ENCODE measurements at regions not wholly inside any gene's neighbourhood (a gene's known extent, or its start where the extent isn't known, plus 50 kb on each side); places are given as distances from the start of the nearest gene placed in this dataset.

GRCh38 chr18:39845631-39846030, 2109.4 kb upstream of the PIK3C3 start (continued):
- no peak for TF ChIP-seq BCL3 (IDR thresholded peaks at IDR 0.05; ENCODE audit: borderline replicate concordance, insufficient read depth, low read depth, low read length, poor library complexity, severe bottlenecking)

GRCh38 chr18:39845106-39845505, 2109.9 kb upstream of the PIK3C3 start:
- Histone ChIP-seq H3K36me3 (ENCODE audit: control insufficient read depth in 2 of 2, insufficient read depth in 2 of 2, low read length in 1 of 2) (no peaks in the 10 kb centered on the region), H3K4me1 (ENCODE audit: control insufficient read depth, insufficient read depth, low read length) (no peaks in the 10 kb centered on the region), H3K9ac (ENCODE audit: control insufficient read depth, insufficient read depth, low read length) (no peak overlapping the region), H4K20me1 (ENCODE audit: control insufficient read depth, insufficient read depth) (no peaks in the 10 kb centered on the region), H3K9me3 (replicated peaks; ENCODE audit: control insufficient read depth, insufficient read depth, low read length) (no peaks in the 10 kb centered on the region), H3K27ac (ENCODE audit: control insufficient read depth, insufficient read depth) (no peak overlapping the region), H3K4me3 (no peak overlapping the region), H3K4me2 (ENCODE audit: control insufficient read depth, insufficient read depth) (no peak overlapping the region), H2AFZ (ENCODE audit: control insufficient read depth, low read depth, low read length) (no peak overlapping the region), H3K27me3 (replicated peaks in 1 of 2; ENCODE audit: control insufficient read depth in 2 of 2, insufficient read depth in 2 of 2, low read length in 1 of 2) (no peaks in the 10 kb centered on the region), H3K79me2 (ENCODE audit: control insufficient read depth, insufficient read depth, low read length) (no peaks in the 10 kb centered on the region)
- ChIA-PET POLR2A (no interaction called here), RAD21 (ENCODE audit: unreplicated experiment) (no interaction called here), CTCF (no interaction called here), SMC1A (ENCODE audit: uncharacterized antibody, unreplicated experiment) (no interaction called here)
- FAIRE-seq (no peak), DNase-seq (ENCODE audit: low read depth, low spot score) (no peak), ATAC-seq (no peak)
- intact Hi-C loops (cut with micrococcal nuclease; ENCODE audit: unreplicated experiment), result no loop called here
- 0% methylated on average over 2 of the region's 2 CpGs for whole genome bisulfite sequencing (ENCODE audit: insufficient coverage, insufficient replicate concordance, low lambda C conversion rate, missing lambda C conversion rate)
- in situ Hi-C loops (cut with MboI), result no loop called here
- TF ChIP-seq TAF1 (IDR thresholded peaks at IDR 0.05; ENCODE audit: borderline replicate concordance, low read depth, low read length) (no peak), MAX (IDR thresholded peaks at IDR 0.05; ENCODE audit: low read depth, low read length) (no peak), HCFC1 (IDR thresholded peaks at IDR 0.05; ENCODE audit: low read length) (no peak), MYB (IDR thresholded peaks at IDR 0.05; ENCODE audit: borderline replicate concordance, low read depth, low read length) (no peak), ZBED1 (IDR thresholded peaks at IDR 0.05; ENCODE audit: borderline replicate concordance) (no peak), SUPT20H (IDR thresholded peaks at IDR 0.05; ENCODE audit: borderline replicate concordance, control insufficient read depth, low read depth, low read length) (no peak), CREB1 (IDR thresholded peaks at IDR 0.05; ENCODE audit: low read depth) (no peak), KAT2A (conservative IDR thresholded peaks at IDR 0.05; ENCODE audit: control insufficient read depth, low read depth, low read length) (no peak), BHLHE40 (IDR thresholded peaks at IDR 0.05; ENCODE audit: borderline replicate concordance in 1 of 2, low read depth in 2 of 2, low read length in 1 of 2) (no peak), MTA3 (IDR thresholded peaks at IDR 0.05; ENCODE audit: borderline replicate concordance, low read length) (no peak), SIX5 (IDR thresholded peaks at IDR 0.05; ENCODE audit: low read depth, low read length, severe bottlenecking) (no peak), SMAD1 (IDR thresholded peaks at IDR 0.05; ENCODE audit: low read depth, partially characterized antibody) (no peak)
- TF ChIP-seq, protein P1, sequence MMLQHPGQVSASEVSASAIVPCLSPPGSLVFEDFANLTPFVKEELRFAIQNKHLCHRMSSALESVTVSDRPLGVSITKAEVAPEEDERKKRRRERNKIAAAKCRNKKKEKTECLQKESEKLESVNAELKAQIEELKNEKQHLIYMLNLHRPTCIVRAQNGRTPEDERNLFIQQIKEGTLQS (IDR thresholded peaks at IDR 0.05; ENCODE audit: borderline replicate concordance, extremely low read depth, low read depth, low read length), result no peak
- TF ChIP-seq, protein P2, sequence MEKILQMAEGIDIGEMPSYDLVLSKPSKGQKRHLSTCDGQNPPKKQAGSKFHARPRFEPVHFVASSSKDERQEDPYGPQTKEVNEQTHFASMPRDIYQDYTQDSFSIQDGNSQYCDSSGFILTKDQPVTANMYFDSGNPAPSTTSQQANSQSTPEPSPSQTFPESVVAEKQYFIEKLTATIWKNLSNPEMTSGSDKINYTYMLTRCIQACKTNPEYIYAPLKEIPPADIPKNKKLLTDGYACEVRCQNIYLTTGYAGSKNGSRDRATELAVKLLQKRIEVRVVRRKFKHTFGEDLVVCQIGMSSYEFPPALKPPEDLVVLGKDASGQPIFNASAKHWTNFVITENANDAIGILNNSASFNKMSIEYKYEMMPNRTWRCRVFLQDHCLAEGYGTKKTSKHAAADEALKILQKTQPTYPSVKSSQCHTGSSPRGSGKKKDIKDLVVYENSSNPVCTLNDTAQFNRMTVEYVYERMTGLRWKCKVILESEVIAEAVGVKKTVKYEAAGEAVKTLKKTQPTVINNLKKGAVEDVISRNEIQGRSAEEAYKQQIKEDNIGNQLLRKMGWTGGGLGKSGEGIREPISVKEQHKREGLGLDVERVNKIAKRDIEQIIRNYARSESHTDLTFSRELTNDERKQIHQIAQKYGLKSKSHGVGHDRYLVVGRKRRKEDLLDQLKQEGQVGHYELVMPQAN (conservative IDR thresholded peaks at IDR 0.05), result no peak
- no TSS peak for BruUV-seq (replicated peaks)

Measured in GM12878 (cell line).